ENCODE measurements at regions not wholly inside any gene's neighbourhood (a gene's known extent, or its start where the extent isn't known, plus 50 kb on each side); places are given as distances from the start of the nearest gene placed in this dataset.

DNA sequence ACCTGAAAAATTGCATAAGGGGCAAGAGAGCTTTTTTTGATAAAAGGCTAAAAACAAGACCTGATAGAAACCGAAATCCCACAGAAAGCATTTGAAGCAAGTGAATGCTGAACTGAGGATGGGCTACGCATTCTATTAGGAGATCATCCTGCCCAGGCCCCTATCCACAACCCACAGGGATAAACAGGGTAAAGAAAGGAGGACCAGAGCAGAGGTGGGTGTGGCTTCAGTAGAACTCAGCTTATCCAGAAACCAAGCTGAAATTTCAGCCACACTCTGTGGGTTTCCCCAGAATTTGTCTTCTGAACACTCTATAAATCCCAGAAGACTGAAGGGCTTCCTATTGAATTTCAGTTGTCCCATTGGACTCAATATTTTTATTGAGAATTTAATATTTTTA, 195.1 kb downstream of the ETS1 start:
- TF ChIP-seq, protein P1, sequence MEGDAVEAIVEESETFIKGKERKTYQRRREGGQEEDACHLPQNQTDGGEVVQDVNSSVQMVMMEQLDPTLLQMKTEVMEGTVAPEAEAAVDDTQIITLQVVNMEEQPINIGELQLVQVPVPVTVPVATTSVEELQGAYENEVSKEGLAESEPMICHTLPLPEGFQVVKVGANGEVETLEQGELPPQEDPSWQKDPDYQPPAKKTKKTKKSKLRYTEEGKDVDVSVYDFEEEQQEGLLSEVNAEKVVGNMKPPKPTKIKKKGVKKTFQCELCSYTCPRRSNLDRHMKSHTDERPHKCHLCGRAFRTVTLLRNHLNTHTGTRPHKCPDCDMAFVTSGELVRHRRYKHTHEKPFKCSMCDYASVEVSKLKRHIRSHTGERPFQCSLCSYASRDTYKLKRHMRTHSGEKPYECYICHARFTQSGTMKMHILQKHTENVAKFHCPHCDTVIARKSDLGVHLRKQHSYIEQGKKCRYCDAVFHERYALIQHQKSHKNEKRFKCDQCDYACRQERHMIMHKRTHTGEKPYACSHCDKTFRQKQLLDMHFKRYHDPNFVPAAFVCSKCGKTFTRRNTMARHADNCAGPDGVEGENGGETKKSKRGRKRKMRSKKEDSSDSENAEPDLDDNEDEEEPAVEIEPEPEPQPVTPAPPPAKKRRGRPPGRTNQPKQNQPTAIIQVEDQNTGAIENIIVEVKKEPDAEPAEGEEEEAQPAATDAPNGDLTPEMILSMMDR (IDR thresholded peaks at IDR 0.05; ENCODE audit: poor library complexity, severe bottlenecking), result no peak
- TF ChIP-seq RAD21 (conservative IDR thresholded peaks at IDR 0.05) (no peak), TAF1 (IDR thresholded peaks at IDR 0.05; ENCODE audit: low read depth) (no peak), EZH2 (IDR thresholded peaks at IDR 0.05; ENCODE audit: borderline replicate concordance, insufficient read depth, low read length, poor library complexity, severe bottlenecking) (no peak), POLR2AphosphoS5 (IDR thresholded peaks at IDR 0.05) (no peak), EP300 (conservative IDR thresholded peaks at IDR 0.05; ENCODE audit: poor library complexity, severe bottlenecking) (no peak)
